ENCODE measurements at regions not wholly inside any gene's neighbourhood (a gene's known extent, or its start where the extent isn't known, plus 50 kb on each side); places are given as distances from the start of the nearest gene placed in this dataset.

GRCh38 chr15:91787198-91787597, 66.3 kb upstream of the SLCO3A1 start:
- TF ChIP-seq SMAD3 (CRISPR knock-in tag; IDR thresholded peaks at IDR 0.05), result no peak
- TF ChIP-seq TAF1 (CRISPR knock-in tag; IDR thresholded peaks at IDR 0.05), result no peak
- TF ChIP-seq CTCF (CRISPR knock-in tag; IDR thresholded peaks at IDR 0.05), result no peak
- TF ChIP-seq MXD4 (CRISPR knock-in tag; IDR thresholded peaks at IDR 0.05), result no peak

Data from HepG2 (cell line).